ENCODE measurements at regions not wholly inside any gene's neighbourhood (a gene's known extent, or its start where the extent isn't known, plus 50 kb on each side); places are given as distances from the start of the nearest gene placed in this dataset.

- no peak overlapping the region for H2BK120ac ChIP-seq (ENCODE audit: low read depth, low read length, poor library complexity, severe bottlenecking)
- H3K4ac ChIP-seq (ENCODE audit: low read depth, low read length): no peak overlapping the region
- H3K56ac ChIP-seq (ENCODE audit: insufficient read length, low read depth, low read length): no peak overlapping the region
- no peak overlapping the region for H2BK5ac ChIP-seq (ENCODE audit: insufficient read length, low read length)
- H3K23ac ChIP-seq (ENCODE audit: insufficient read length, low read depth, low read length): no peak overlapping the region
- no peak overlapping the region for H2BK15ac ChIP-seq (ENCODE audit: low read depth, low read length)
- no peaks in the 10 kb centered on the region for H3K9me3 ChIP-seq (ENCODE audit: control insufficient read depth, low read depth, low read length)
- no peak overlapping the region for H3K4me3 Mint-ChIP-seq
- no peaks in the 10 kb centered on the region for H4K20me1 ChIP-seq (ENCODE audit: control insufficient read depth, insufficient read depth, insufficient read length)
- no peak overlapping the region for H3K27ac ChIP-seq (ENCODE audit: insufficient read length, low read depth, low read length)
- H3K4me1 Mint-ChIP-seq: peaks cover 40 to 47% of the 10 kb centered on the region in 2 experiments
- H3K27ac Mint-ChIP-seq: no peak overlapping the region
- no peak overlapping the region for H4K91ac ChIP-seq (ENCODE audit: insufficient read length, low read depth, low read length)
- H3T11ph ChIP-seq (ENCODE audit: low read length): no peak overlapping the region
- no peak overlapping the region for H2AFZ ChIP-seq (ENCODE audit: low read length)
- no peaks in the 10 kb centered on the region; a peak in 1 of 7 replicates for H3K36me3 Mint-ChIP-seq (ENCODE audit: insufficient read depth in 1 of 3, low read depth in 3 of 3)
- DNase-seq: no peak
- H3K23me2 ChIP-seq (ENCODE audit: insufficient read length, low read depth, low read length, poor library complexity, severe bottlenecking): no peaks in the 10 kb centered on the region
- no peak overlapping the region for H3K4me2 ChIP-seq (ENCODE audit: insufficient read depth, insufficient read length, low read length)
- H3K9me3 Mint-ChIP-seq: no peaks in the 10 kb centered on the region; a peak in 1 of 5 replicates
- H2BK12ac ChIP-seq (ENCODE audit: insufficient read length, low read depth, low read length): no peak overlapping the region
- H4K5ac ChIP-seq (ENCODE audit: insufficient read length, low read depth, low read length): no peak overlapping the region
- H3K18ac ChIP-seq (ENCODE audit: insufficient read length, low read depth, low read length): no peak overlapping the region
- no peaks in the 10 kb centered on the region for H3K79me1 ChIP-seq (ENCODE audit: insufficient read depth, low read depth, low read length, poor library complexity, severe bottlenecking)
- H2AK5ac ChIP-seq (ENCODE audit: insufficient read length, low read length): no peak overlapping the region
- peaks cover 8% of the 10 kb centered on the region; the same call in 1 of the 2 replicates for H3K4me1 ChIP-seq (ENCODE audit: insufficient read depth, low read length)
- no CpG with 5 or more reads among the region's 4 CpGs for WGBS (ENCODE audit: extremely low coverage, insufficient read length, low lambda C conversion rate)
- no peak overlapping the region for H4K8ac ChIP-seq (replicated peaks; ENCODE audit: insufficient read length, low read depth, low read length)
- no peaks in the 10 kb centered on the region for H3K27me3 Mint-ChIP-seq (ENCODE audit: low read depth)
- H2BK20ac ChIP-seq (ENCODE audit: low read depth, low read length, poor library complexity, severe bottlenecking): no peak overlapping the region
- no peaks in the 10 kb centered on the region for H3K79me2 ChIP-seq (ENCODE audit: insufficient read depth, low read length)
- no peak for TF ChIP-seq CTCF (conservative IDR thresholded peaks at IDR 0.05)
- H3K27me3 ChIP-seq (ENCODE audit: insufficient read depth, low read length): no peaks in the 10 kb centered on the region
- H3K9ac ChIP-seq (ENCODE audit: extremely low read depth, insufficient read length, low read length): no peak overlapping the region
- H3K14ac ChIP-seq (ENCODE audit: insufficient read depth, low read length): no peak overlapping the region
Measured at GRCh38 chr10:4219901-4220300, 434.9 kb upstream of the KLF6 start.
